Esophagus squamous epithelium (tissue), 4 donors: ENCODE measurements at regions not wholly inside any gene's neighbourhood (a gene's known extent, or its start where the extent isn't known, plus 50 kb on each side); places are given as distances from the start of the nearest gene placed in this dataset.

Source experiments
- CTCF ChIP-seq, 6 experiments: fragments of 450-650 bp in 4 of 6; fragments of 200-600 bp in 2 of 6; sonication (generic) in 2 of 6; IDR thresholded peaks; one replicate each; pipeline ENCODE4 v1.5.1; 2016 to 2019; ENCODE audit warnings: antibody characterized with exemption in 6 of 6, mild to moderate bottlenecking in 4 of 6, moderate library complexity in 4 of 6
- POLR2A ChIP-seq, 4 donors: fragments of 450-650 bp; IDR thresholded peaks; one replicate each; pipeline ENCODE4 v1.6.1; 2017; ENCODE audit warnings: antibody characterized with exemption in 4 of 4, mild to moderate bottlenecking in 4 of 4, moderate library complexity in 3 of 4

GRCh38 chr2:47264686-47265085 is 88.4 kb upstream of the CALM2 start:
- TF ChIP-seq CTCF (IDR thresholded peaks at IDR 0.05) (no peak), POLR2A (IDR thresholded peaks at IDR 0.05) (no peak)
